ENCODE measurements at regions not wholly inside any gene's neighbourhood (a gene's known extent, or its start where the extent isn't known, plus 50 kb on each side); places are given as distances from the start of the nearest gene placed in this dataset.

DNA sequence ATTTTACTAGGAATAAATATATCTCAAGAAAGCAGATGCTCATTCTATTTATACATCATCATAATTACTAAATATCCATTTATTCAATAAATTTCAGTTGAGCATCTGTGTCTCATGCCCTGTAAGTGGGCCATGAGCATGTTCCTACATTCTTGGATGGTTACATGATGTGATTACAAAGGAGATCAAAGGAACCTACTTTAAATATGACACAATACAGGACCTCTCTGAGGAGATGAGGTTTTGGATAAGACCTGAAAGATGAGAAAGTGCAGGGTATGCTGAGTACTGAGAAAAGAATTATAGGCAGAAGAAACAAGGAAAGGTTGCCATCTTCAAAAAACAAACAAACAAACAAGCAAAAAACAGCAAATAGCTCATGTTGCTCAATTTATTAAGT is 105.4 kb upstream of the CNTN1 start:
- Mint-ChIP-seq H3K36me3 (peaks cover 3% of the 10 kb centered on the region), H3K27me3 (no peaks in the 10 kb centered on the region), H3K4me3 (no peak overlapping the region), H3K9me3 (peaks cover 7% of the 10 kb centered on the region), H3K4me1 (ENCODE audit: unreplicated experiment) (no peaks in the 10 kb centered on the region), H3K27ac (no peak overlapping the region)
- no peak for DNase-seq (ENCODE audit: extremely low spot score, unreplicated experiment)
- no peak for TF ChIP-seq CTCF (conservative IDR thresholded peaks at IDR 0.05)

DNA sequence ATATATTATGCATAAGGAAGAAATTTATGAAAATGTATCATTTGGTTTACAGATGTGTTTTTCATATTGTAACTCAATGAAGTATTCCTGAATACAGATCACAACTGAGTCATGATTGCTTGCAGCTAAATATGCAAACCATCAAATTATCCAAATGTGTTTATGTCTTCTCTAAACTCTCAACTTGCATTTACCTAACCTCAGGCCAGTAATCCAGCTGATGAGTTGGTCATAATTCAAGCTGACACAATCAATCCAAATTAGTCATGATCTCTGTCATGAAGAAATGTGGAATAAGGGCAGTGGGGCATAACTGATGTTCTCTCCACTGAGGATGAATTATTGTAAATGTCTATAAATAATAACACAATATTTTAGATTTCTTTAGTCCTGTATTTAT is 104.8 kb upstream of the CNTN1 start:
- Mint-ChIP-seq H3K9me3 (peaks cover 3% of the 10 kb centered on the region), H3K36me3 (no peaks in the 10 kb centered on the region)
- no peak for TF ChIP-seq CTCF (conservative IDR thresholded peaks at IDR 0.05)

GRCh38 chr12:40587970-40588369 is 104.3 kb upstream of the CNTN1 start:
- Mint-ChIP-seq H3K4me1 (ENCODE audit: unreplicated experiment) (no peaks in the 10 kb centered on the region), H3K27ac (no peak overlapping the region), H3K27me3 (no peaks in the 10 kb centered on the region), H3K36me3 (no peaks in the 10 kb centered on the region), H3K4me3 (no peak overlapping the region), H3K9me3 (no peaks in the 10 kb centered on the region)
- no peak for TF ChIP-seq CTCF (conservative IDR thresholded peaks at IDR 0.05)
- DNase-seq (ENCODE audit: extremely low spot score, unreplicated experiment) = no peak

More for the DNA sequence above, 104.8 kb upstream of the CNTN1 start:
- no peak overlapping the region for H3K27ac Mint-ChIP-seq
- H3K27me3 Mint-ChIP-seq = no peaks in the 10 kb centered on the region
- no peak overlapping the region for H3K4me3 Mint-ChIP-seq
- no peak for DNase-seq (ENCODE audit: extremely low spot score, unreplicated experiment)
- no peaks in the 10 kb centered on the region for H3K4me1 Mint-ChIP-seq (ENCODE audit: unreplicated experiment)

GRCh38 chr12:40597133-40597532 is 95.1 kb upstream of the CNTN1 start:
- Mint-ChIP-seq H3K9me3 (no peaks in the 10 kb centered on the region), H3K27ac (no peak overlapping the region), H3K4me3 (no peak overlapping the region), H3K36me3 (no peaks in the 10 kb centered on the region), H3K27me3 (no peaks in the 10 kb centered on the region), H3K4me1 (ENCODE audit: unreplicated experiment) (no peaks in the 10 kb centered on the region)
- no peak for DNase-seq (ENCODE audit: extremely low spot score, unreplicated experiment)
- no peak for TF ChIP-seq CTCF (conservative IDR thresholded peaks at IDR 0.05)

- Mint-ChIP-seq H3K36me3 (no peaks in the 10 kb centered on the region), H3K27me3 (no peaks in the 10 kb centered on the region), H3K4me3 (no peak overlapping the region), H3K4me1 (ENCODE audit: unreplicated experiment) (no peaks in the 10 kb centered on the region), H3K27ac (no peak overlapping the region), H3K9me3 (no peaks in the 10 kb centered on the region)
- DNase-seq (ENCODE audit: extremely low spot score, unreplicated experiment) = no peak
- TF ChIP-seq CTCF (conservative IDR thresholded peaks at IDR 0.05) = no peak
These were observed 94.2 kb upstream of the CNTN1 start for GRCh38 chr12:40598073-40598472.

DNA sequence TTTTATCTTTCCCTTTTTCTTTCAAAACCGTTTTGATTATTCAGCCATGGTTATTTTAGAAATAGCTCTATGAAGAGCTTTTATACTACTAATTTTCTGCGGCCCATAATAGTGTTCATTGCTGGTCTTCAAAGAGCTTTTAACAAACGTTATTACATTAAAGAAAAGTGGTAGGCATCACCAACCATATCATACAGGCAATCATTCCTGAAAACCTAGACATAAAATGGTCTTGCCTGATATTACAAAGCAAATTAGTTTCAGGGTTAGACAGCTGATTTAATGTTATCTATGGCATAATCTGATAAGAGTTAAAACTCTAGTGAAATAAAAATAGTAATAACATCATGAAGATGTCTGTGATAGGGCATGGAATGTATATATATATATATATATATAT is 89.7 kb upstream of the CNTN1 start:
- Mint-ChIP-seq H3K4me3 (no peak overlapping the region), H3K36me3 (no peaks in the 10 kb centered on the region), H3K27me3 (no peaks in the 10 kb centered on the region), H3K4me1 (ENCODE audit: unreplicated experiment) (no peaks in the 10 kb centered on the region), H3K9me3 (no peaks in the 10 kb centered on the region), H3K27ac (no peak overlapping the region)
- DNase-seq (ENCODE audit: extremely low spot score, unreplicated experiment) = no peak
- TF ChIP-seq CTCF (conservative IDR thresholded peaks at IDR 0.05) = no peak
